DMS 273 (cell line): ENCODE measurements at regions not wholly inside any gene's neighbourhood (a gene's known extent, or its start where the extent isn't known, plus 50 kb on each side); places are given as distances from the start of the nearest gene placed in this dataset.
"Not testable (repeated sequence)": the region's sequence is repeated elsewhere in the genome, so short reads cannot be mapped to it uniquely, and the experiment has no call there.

ENCODE experiments used
- DNase-seq: peaks from one replicate; lab custom pipeline; 2025; ENCODE audit not compliant: unreplicated experiment; lab: John Stamatoyannopoulos, UW

- not testable (repeated sequence) for DNase-seq
These were observed 729.6 kb upstream of the ARPP21 start for GRCh38 chr3:34909679-34910078.

DNA sequence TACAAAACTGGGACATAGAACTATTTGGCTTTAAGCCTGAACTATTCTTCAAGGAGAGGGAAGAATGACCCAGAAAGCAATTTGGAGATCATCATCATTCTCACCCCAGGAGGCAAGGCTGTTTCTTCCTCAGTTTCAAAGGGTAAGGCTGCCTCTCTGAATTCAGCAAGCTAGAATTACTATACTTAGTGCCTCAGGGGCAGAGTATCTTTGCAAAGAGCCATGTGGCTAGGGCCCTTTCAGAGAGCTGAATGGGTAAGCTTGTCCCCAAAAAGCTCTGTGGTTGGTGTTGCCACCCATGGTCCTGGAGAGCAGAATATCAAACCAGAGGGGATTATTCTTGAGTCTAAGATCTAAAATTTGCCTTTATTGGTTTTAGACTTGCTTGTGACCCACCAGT is 720.3 kb upstream of the ARPP21 start:
- no peak for DNase-seq

- no peak for DNase-seq
These were observed 718.5 kb upstream of the ARPP21 start for GRCh38 chr3:34920806-34921205.

DNA sequence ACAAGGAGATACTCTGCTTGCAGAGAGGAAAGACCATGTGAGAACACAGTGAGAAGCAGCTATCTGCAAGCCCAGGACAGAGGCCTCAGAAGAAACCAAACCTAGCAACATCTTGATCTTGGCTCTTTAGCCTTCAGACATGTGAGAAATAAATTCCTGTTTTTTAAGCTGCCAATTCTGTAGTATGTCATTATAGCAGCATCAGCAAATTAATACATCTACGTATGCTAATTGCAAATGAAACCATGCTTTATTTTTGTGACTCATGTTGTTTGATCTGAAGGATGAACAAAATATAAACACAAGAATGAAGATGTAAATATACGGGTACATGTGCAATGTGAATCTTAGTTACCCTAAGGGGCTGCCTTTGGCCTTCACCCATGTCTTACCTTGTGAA is 714.4 kb upstream of the ARPP21 start:
- DNase-seq: no peak

- no peak for DNase-seq
These were observed 713.5 kb upstream of the ARPP21 start for GRCh38 chr3:34925851-34926250.

DNA sequence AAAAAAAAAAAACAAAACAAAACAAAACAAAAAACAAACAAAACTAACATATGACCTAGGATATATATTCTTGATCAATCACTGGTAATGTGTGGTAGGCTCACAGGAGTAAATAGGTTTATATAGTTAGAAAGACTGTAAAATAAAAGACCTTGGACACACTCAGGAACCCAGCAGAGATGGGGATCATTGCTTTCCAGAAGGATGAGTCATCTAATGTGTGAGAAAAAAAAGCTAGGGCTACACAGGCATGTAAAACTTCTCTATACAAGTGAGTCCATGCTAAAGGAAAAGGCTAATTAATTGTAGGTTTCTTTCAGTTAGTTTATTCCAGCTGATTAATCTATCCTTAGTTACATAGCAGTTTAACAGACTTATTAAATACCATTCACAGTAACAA is 710.3 kb upstream of the ARPP21 start:
- DNase-seq: no peak

GRCh38 chr3:34934660-34935059 is 704.7 kb upstream of the ARPP21 start:
- DNase-seq: no peak

DNA sequence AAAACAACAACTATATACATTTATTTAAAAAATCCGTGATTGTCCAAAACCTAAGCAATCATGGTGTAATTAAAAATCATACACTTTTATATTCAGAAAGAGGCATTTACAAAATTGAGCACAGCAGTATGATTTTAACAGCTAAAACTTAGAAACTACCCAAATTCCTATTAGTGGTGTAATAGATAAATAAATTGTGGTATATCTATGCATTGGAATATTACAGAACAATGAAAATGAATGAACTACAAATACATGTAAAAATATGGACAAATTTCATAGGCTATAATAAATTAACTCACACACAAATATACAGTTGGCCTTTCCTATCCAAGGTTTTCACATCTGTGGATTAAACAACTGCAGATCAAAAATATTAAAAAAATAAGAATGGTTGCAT is 700.5 kb upstream of the ARPP21 start:
- no peak for DNase-seq

DNA sequence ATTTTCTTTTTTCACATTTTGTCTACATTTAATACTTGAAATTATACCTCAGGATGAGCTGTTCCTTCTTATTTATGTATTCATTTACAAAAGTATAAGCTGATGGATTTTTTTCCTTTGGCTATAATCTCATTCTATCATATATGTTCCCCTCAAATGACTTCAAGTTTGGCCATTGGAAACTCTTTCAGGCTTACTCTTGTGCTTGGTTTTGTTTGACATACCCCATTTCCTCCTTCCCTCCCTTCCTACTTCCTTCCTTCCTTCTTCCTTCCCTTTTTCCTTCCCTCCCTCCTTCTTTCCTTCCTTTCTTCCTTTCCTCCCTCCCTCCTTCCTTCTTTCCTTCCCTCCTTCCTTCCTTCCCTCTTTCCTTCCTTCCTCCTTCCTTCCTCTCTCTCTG is 697.1 kb upstream of the ARPP21 start:
- no peak for DNase-seq

GRCh38 chr3:34947834-34948233 is 691.5 kb upstream of the ARPP21 start:
- no peak for DNase-seq

DNA sequence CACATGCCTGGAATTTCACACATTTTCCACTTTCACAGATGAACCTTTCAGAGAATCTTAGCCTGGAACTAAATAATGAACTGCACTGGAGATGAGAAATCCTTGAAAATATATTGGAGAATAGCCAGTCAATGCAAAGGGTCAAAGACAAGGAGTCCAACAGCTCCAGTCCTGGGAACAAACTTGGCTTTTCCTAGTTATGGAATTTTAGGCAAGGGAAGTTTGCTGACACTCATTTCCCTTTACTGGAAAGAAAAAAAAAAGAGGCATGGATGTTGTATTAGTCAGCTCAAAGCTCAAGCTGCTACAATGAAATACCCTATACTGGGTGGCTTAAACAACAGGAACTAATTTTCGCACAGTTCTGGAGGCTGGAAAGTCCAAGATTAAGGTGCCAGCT is 690.8 kb upstream of the ARPP21 start:
- no peak for DNase-seq

GRCh38 chr3:34955680-34956079 is 683.6 kb upstream of the ARPP21 start:
- DNase-seq: no peak

GRCh38 chr3:34956511-34956910 is 682.8 kb upstream of the ARPP21 start:
- DNase-seq: no peak

GRCh38 chr3:34957677-34958076 is 681.6 kb upstream of the ARPP21 start:
- DNase-seq: no peak

DNA sequence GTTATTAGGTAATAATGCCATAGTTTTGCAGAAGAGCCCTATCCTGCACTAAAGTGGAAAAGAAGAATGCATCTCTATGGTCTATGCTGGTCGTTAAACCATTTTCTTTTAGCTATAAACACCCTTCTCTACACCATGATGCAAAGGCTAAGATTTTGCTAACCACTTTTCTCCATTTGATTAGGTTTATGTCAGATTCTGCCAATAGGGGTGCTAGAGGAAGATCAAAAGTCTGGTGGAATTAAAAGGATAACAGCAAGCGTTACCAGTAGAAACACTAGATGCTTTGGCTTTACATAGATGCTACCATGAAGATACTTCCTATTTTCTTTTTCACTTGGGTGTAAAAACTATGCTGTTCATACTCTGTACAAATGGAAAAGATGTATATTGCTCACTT is 669.8 kb upstream of the ARPP21 start:
- peak; percentile 1 for DNase-seq

- no peak for DNase-seq
These were observed 666.8 kb upstream of the ARPP21 start for GRCh38 chr3:34972481-34972880.

DNA sequence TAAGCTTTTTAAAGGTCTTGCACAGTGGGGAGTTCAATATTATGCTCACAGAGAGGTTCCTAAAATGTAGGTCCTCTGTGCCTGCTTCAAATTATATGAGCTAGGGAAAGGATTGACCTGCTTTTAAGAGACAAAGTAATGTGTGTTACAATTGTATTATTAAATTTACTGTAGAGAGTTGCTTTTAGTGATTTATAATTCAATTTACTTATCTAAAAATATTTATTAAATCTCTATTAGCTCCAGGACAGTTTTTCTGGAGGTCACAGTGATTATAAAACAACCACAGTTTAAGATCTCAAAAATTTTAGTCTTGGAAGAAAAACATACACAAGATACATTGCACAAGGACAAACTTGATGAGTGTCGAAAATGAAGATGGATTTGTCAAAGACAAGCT is 665.7 kb upstream of the ARPP21 start:
- no peak for DNase-seq

GRCh38 chr3:34983631-34984030 is 655.7 kb upstream of the ARPP21 start:
- DNase-seq: no peak

DNA sequence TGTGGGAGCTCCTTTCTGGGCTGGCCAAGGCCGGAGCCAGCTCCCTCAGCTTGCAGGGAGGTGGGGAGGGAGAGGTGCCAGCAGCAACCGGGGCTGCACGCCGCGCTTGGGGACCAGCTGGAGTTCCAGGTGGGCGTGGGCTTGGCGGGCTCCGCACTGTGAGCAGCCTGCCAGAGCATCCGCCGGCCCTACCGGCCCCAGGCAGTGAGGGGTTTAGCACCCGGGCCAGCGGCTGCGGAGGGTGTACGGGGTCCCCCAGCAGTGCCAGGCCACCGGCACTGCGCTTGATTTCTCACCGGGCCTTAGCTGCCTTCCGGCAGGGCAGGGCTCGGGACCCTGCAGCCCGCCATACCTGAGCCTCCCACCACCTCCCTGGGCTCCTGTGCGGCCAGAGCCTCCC is 651.0 kb upstream of the ARPP21 start:
- DNase-seq: no peak

GRCh38 chr3:34995796-34996430 is 643.4 kb upstream of the ARPP21 start:
- DNase-seq: no peak

DNA sequence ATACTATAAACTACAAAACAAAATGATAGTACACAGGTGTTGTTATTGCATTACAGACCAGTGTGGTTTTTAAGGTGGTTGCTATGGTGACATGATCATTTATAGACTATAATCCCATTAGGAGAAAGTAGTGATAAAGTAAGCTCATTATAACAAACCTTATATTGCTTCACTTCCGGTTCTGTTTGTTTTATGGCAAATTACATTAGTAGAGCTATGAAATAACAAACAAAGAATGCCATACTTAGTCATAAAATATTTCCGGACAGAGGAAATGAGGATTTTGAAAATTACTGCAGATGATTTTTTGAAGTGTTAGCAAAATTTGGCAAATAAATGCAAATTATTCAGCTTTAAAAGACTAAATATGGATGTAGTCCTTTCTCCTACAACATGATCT is 640.4 kb upstream of the ARPP21 start:
- DNase-seq: no peak

DNA sequence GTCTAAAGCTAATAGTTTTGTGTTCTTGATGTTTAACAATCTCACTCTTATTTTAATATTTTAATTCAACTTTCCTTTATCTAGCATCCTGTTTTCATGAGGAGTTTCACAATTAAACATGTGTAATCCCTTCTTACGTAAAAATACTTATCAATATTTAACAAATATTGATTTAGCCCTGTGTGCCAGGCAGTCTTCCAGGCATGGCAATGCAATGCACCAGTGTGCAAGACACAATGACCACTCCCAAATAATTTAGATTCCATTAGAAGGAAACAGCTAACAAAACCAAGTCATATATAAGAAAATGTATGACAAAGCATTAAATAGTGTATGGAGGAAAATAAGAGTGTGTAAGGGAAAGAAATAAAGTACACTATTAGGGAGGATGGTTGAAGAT is 627.1 kb upstream of the ARPP21 start:
- DNase-seq: no peak

DNA sequence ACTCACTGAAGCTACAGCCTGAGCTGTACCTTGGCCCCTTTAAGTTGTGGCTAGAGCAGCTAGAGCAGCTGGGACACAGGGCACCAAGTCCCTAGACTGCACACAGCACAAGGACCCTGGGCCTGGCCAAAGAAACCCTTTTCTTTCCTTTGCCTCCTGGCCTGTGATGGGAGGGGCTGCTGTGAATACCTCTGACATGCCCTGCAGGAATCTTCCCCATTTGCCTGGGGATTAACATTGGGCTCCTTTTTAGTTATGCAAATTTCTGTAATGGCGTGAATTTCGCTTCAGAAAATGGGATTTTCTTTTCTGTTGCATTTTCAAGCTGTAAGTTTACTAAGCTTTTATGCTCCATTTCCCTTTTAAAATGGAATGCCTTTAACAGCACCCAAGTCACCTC is 611.2 kb upstream of the ARPP21 start:
- no peak for DNase-seq
